Tongue (tissue), 1 donor: ENCODE measurements at regions not wholly inside any gene's neighbourhood (a gene's known extent, or its start where the extent isn't known, plus 50 kb on each side); places are given as distances from the start of the nearest gene placed in this dataset.

ENCODE experiments used
- DNase-seq: peaks from one replicate; pipeline ENCODE4 v3.0.0-alpha.2; 2015

GRCh38 chrX:79300856-79301255 lies 66.3 kb downstream of the ITM2A start:
- no peak for DNase-seq

GRCh38 chrX:79290596-79290995 lies 76.5 kb downstream of the ITM2A start:
- no peak for DNase-seq

- no peak for DNase-seq
Measured at GRCh38 chrX:79288733-79289132, 78.4 kb downstream of the ITM2A start.

DNA sequence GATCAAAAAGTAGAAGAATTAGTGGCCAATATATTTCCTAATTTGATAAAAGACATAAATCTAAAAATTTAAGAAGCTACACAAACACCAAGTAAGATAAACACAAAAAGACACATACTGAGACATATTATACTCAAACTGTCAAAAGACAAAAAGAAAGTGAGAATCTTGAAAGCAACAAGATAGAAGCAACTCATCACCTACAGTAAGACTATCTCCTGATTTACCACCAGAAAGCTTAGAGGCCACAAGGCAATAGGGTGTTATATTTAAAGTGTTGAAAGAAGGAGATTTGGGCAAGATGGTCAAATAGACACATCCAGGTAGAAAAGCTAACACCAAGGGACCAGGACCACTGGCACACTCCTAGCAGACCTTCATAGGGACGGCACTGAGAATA lies 79.4 kb downstream of the ITM2A start:
- no peak for DNase-seq

- no peak for DNase-seq
Measured at GRCh38 chrX:79281775-79282174, 85.4 kb downstream of the ITM2A start.

GRCh38 chrX:79270401-79270800 lies 96.7 kb downstream of the ITM2A start:
- DNase-seq: peak; percentile 26

- DNase-seq: no peak
Measured at GRCh38 chrX:79268788-79269187, 98.3 kb downstream of the ITM2A start.

GRCh38 chrX:79266702-79267101 lies 100.4 kb downstream of the ITM2A start:
- no peak for DNase-seq

DNA sequence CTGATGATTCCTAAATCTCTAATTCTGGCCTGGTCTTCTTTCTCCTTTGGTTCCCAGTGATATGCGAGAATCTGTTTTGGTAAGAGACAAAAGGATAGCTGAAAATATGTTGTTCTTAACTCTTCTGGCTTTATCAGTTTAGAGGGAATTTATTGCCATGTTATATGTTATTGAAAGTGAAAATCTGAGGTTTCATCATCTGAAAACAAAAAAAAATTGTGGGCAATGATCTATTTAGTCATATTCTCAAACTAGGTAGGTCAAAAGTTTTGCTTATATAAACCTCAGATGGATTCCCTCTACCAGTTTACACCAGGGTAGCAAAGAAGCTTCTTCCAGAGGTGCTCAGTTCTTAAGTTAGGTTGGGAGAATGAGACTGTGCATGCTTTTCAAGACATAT lies 103.6 kb downstream of the ITM2A start:
- no peak for DNase-seq

GRCh38 chrX:79259073-79259689 lies 108.0 kb downstream of the ITM2A start:
- DNase-seq: peak; percentile 51

DNA sequence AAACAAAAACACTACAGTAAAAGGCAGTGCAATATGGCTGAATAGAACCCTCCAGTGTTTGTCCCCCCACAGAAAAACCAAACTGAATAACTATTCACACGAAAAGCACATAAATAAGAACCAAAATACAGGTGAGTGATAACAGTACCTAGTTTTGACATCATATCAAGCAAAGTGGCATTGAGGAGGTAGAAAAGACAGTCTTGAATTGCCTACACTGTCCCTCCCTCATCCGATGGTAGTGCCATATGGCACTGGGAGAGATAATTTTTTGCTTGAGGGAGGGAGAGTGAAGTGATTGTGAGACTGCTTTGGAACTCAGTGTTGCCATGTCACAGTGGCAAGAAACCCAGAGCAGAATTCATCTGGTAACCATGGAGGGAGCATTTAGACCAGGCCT lies 99.2 kb downstream of the GPR174 start:
- no peak for DNase-seq

DNA sequence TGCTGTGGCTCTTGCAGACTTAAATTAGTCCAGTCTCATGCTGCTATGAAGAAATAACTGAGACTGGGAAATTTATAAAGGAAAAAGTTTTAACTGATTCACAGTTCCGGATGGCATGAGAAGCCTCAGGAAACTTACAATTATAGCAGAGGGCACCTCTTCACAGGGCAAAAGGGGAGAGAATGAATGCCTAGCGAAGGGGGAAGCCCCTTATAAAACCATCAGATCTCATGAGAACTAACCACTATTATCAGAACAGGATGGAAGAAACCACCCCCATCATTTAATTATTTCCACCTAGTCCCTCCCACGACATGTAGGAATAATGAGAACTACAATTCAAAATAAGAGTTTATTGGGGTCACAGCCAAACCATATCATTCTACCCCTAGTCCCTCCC lies 91.4 kb downstream of the GPR174 start:
- no peak for DNase-seq

GRCh38 chrX:79231662-79232061 lies 87.2 kb downstream of the GPR174 start:
- DNase-seq: no peak
